B cell (primary cell): ENCODE measurements at regions not wholly inside any gene's neighbourhood (a gene's known extent, or its start where the extent isn't known, plus 50 kb on each side); places are given as distances from the start of the nearest gene placed in this dataset.

Source experiments
- CTCF ChIP-seq: fragments of 200-600 bp; IDR thresholded peaks from one replicate; pipeline ENCODE4 v1.8.0; 2022; ENCODE audit warnings: antibody characterized with exemption, mild to moderate bottlenecking
- EZH2 ChIP-seq: IDR thresholded peaks from 2 replicates; pipeline ENCODE4 v1.6.1; 2012; ENCODE audit warnings: borderline replicate concordance, low read depth, mild to moderate bottlenecking, moderate library complexity, low read length; ENCODE audit not compliant: insufficient read depth, poor library complexity, severe bottlenecking

GRCh38 chr5:155786108-155786507 is 540.9 kb upstream of the SGCD start:
- TF ChIP-seq CTCF (no peak), EZH2 (no peak)
